GM18858 (cell line): ENCODE measurements at regions not wholly inside any gene's neighbourhood (a gene's known extent, or its start where the extent isn't known, plus 50 kb on each side); places are given as distances from the start of the nearest gene placed in this dataset.

Source experiments
- ATAC-seq: cut with Tn5 transposase; IDR thresholded peaks from one replicate; pipeline ENCODE4 v1.9.1; 2021; ENCODE audit not compliant: unreplicated experiment

DNA sequence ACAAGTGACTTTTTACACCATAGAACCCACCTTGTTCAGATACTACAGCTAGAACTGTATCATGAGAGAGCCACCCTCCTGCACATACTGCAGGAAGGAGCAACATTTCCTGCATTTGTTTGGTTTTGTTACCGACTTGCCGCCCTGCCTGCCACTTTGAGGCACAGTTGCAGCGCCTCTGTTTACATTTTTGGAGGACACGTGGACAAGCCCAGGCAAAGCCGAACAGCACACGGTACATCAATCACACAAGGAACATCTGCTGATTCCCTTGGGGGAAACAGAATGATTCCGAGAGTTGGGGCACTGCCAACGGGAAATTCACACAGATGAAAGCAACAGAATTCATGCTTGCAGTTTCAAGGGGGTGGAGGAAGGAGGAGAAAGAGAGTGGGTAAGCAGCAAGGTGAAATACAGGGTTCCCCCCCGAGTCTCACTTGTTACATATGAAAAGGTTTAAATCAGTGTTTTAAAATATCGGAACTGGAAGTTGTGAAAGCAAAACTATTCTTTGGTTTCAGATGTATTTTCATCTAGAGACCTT is 110.7 kb downstream of the BTG1 start:
- peak; percentile 71 for ATAC-seq

DNA sequence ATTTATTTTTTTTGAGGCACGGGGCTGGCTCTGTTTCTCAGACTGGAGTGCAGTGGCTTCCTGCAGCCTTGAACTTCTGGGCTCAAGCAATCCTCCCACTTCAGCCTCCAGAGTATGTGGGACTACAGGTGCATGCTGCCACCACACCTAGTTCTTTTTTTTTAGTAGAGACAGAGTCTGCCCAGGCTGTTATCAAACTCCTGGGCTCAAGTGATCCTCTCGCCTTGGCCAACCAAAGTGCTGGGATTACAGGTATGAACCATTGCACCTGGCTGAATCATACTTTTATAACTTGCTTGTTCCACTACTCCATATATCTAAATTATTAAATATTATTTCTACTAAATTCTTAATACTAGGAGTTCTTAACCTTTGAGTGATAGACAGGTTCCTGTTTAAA is 111.6 kb downstream of the BTG1 start:
- ATAC-seq, result no peak

DNA sequence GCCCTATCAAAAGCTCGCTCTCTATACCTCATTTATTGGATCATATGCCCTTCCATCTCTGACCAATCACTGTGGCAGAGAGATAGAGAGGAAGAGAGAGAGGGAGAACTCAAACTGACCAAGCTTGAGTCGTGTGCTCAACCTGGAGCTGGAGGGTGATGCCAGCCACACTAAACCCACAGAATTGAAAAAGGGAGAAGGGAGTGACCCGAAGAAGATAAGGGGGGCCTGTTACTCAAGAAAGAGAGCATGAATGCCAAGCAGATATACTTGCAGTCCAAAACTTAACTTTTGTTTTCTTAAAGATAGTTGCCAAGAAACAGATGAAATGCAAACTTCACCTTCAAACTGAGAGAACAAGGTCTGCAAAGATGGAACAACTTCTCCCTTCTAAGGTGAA is 112.7 kb downstream of the BTG1 start:
- ATAC-seq, result no peak

DNA sequence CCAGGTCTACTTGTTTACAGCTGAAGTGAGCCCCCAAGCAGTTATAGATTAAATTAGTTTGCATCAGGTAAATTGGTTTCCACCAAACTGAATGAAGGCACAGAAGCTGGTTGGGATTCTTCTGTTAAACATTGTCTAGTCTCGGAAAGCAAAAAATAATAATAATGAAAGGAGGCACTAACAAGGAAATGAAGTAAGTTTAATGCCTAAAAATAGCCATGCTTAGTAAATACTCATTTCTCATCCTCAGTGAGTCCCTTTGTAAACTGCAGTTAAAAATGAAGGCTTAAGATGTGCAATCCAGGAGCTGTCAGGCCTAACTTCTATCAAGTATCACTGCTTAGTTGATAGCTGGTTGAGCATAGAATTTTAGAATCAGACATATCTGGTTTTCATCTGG is 113.5 kb downstream of the BTG1 start:
- no peak for ATAC-seq

DNA sequence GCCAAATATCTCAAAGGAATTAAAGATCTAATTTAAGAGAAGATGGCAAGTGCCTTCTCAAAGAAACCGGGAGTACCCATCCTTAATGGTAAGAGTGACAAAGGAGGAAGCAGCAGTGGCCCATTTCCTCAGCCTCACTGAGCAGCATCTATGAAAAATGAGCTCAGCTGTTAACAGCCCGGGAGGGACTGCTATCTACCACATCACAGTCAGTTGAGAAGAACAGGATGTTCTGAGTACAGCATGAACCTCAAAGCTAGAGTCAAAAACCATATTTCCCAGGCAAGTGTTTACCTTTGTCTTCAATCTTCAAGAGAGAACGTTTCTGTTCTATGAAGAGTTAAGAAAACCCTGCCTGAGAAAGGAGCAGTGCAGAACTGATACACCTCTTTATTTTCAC is 115.0 kb downstream of the BTG1 start:
- peak; percentile 61 for ATAC-seq

DNA sequence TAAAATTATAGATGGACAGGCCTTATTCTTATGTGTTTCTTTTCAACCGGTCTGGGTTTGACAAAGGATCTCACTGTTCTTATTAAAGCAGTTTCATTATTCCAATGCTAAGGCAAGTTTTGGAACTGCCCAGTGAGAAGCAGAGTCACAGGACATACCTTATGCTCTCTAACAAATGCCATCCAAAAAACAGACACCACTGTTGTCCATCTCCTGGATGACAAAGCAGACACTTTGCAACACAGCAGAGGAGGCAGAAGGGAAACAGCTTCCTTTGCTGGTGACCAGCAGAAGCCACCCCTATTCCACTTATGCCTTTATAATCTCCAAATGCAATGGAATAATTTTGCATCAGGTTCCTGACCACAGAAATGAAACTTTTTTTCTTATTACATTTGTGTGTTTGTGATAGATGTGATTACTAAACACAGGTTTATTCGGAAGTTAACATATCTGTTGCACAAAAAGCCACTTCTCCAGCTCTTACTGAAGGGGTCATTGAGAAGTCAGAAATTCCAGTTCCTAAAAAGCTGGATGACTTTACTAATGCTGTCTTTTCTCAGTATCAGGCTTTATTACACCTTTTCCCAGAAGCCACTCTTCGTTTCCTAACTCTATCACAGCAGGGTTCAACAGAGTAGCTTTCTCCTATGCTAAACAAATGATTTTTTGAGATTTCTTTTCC is 115.6 kb downstream of the BTG1 start:
- no peak for ATAC-seq

DNA sequence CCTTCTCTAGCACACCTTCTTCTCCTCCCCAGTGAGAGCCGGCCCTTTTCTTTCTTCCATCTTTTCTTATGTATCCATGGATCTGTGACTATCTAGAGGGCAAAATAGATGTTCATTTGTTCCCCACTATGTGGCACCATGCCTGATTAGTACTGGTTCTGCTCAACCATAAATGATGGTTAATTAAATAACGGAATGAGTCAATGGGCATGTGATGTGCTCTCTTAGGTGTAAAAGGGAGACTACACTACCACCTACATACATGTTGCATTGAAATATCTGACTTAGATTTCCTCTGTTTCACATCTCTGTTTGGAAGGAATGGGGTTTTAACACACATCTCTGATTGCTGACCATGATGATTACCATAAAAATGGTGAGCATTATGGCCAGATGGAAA is 116.5 kb downstream of the BTG1 start:
- no peak for ATAC-seq

DNA sequence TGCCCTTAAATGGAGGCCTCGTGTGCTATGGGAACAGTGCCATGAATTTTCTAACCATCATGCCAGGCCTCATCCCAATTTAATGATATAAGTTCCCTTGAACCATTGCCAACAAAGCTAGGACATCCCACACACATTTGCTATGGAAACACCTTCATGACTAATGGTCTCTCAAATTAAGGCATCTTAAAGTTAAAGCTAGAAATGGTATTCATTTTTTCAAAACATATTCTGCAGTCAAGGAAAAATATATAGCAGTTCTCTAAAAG is 117.3 kb downstream of the BTG1 start:
- ATAC-seq, result no peak

DNA sequence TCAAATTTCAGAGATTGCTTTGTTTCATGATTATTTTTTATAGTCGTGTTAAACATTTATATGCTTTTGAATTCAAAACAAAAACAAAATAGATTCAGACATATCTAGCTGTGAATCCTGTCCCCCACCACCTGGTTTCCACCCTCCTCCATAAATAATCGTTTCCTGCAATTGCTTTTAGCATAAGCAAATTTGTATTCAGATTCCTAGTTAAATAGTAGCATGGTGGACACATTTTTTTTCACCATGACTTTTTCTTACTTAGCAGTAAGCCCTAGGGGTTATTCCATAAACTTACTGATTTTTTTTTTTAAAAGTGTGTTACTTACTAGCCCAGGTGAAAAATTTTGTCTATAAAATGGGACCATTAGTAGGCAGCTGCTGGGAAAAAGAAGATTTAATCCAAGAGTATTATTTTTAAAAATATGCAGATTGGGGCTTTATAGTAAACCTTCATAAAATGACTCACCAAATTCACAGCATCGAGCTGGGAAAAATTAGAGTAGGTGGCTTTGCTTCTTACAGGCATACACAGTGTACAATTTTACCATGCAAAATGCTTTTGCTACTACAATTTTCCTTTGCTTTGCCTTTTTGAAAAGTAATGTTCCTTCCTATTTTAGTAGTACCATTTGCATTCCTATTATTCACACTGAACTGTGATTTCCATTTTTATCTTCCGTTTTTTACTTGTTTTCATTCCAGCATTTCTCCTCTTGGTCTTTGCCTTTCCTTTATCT is 117.8 kb downstream of the BTG1 start:
- no peak for ATAC-seq

DNA sequence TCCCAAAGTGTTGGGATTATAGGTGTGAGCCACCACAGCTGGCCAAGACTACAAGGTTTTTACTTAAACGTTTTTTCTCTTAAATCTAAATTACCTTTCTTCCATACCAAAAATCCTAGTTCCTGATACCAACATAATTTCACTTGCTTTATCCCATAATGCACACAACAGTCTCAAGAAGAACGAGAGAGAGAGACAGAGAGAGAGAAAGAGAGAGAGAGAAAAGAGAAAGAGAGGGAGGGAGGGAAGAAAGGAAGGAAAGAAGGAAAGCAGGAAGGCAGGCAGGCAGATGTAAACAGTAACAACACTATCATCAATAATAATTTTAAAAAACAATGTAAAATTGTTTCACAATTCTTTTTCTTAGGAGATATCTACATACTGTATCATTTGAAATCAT is 118.4 kb downstream of the BTG1 start:
- ATAC-seq, result no peak

DNA sequence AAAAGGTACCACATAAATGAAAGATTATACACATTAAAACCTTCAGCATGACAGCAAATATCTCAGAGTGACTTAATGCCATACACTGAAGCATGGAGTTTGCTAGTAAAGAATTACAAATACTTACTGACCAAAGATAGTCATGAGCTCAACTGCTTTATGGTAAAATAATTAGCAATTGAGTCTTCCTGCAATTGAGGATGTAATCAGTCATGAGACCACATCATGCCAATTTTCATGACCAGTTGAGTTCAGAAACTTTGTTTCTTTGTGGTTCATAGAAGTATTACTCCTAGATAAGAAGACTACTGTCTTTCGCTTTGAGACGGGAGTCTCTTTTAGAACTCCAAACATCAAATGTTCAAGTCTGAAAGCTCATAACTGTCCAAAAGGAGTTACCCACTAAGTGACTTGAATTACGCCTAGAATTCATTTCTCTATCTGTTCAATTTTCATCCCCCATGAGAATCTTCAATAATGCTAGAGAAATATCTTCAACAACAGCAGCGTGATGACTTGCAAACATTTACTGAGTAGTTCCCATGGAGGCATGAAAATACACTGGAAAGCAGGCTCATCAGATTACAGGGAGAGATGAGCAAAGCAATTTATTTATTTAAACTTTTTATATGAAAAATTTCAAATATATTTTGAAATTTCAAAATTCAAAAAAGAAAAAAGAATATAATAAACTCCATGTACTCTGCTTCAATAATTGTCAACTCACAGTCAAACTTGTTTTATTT is 120.0 kb downstream of the BTG1 start:
- ATAC-seq, result no peak

DNA sequence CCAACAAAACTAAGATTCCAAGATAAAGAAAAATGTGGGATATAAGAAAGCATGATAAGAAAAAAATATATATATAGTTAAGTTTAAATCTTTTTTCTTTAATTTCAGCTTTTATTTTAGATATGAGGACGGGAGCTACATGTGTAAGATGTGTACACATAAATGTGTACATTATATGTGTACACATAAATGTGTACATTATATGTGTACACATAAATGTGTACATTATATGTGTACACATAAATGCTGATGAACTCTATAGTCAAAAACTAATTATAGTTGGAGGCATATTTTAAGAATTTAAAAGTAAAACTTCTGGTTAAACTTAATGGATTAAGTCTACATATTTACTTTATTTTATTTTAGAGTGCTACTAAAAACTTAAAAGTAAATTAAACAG is 123.6 kb downstream of the BTG1 start:
- ATAC-seq, result no peak

DNA sequence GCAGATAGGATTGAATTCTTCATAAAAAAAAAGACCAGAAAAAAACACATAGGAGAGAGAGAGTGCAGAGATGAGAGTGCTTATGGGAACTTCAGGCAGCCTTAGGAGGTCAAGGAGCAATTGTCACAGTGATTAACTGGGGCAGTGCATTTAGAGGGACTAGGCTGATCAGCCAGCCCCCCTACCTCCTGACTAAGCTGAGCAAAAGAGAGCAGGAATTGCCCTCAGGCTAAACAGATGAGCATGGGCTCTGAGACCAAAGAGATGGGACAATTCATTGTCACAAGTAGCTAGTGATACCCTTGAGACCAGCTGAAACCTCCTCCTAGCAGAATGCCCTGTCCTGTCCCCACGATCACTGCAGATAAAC is 124.0 kb downstream of the BTG1 start:
- ATAC-seq, result no peak

DNA sequence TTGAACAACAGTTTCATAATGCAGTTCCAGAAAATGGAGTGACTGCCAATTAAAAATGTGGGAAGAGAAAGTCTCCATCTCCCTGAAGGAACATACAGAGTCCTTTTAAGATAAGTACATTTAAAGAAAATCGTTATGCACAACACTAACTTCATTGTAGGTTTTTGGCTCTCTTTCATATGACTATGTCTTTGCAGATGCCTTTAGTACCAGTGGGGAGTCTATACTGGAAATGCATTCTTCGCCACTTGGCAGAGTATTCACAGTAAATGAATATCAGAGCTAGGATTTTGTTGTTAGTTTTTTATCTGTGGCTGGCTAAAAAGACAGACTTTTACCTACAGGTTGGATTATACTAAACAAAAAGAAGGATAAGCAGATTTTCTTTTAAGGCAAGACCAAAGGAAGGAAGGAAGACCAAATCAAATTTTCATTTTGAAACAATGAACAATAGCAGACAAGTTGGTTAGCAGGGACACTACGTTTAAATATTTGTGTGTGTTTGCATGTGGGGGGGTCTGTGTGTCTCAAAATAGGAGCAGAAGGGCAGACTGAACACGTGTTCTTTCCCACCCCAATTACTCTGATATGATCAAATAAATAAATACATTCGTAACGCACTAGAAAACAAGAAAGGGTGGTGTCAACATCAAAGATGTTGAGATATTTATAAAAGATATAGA is 124.5 kb downstream of the BTG1 start:
- no peak for ATAC-seq

DNA sequence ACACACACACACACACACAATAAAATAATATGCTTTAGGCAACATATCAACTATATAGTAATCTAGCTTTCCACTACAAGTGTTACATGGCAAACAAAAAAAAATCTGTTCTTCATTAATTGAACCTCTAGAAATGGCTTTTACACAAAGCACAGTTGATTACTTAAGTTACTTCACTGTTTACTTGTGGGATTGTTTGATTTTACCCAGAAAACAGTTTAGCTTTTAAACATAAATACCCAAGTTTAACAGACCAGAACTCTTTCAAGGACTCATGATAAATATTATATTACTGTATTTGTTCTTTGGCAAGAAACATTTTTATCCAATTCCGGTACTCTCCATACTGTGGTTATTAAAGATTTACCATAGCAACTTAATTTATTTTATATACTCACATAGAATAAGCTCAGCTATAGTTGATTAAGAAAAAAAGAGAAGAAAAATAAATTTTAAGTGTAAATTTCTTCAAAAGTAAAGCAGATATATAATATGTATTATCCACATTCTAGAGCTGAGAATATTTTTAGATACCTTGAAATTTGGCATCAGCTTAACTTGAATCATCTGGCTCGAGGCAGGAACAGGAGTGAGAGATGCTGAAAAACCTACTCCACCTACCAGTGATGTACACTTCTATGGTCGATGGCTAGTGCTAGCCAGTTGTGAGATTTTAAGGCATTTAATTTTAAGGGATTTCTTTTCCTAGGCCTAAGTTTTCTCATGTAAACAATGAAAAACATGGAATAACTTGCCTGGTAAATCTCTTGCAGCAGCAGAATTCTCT is 126.0 kb downstream of the BTG1 start:
- ATAC-seq, result no peak

DNA sequence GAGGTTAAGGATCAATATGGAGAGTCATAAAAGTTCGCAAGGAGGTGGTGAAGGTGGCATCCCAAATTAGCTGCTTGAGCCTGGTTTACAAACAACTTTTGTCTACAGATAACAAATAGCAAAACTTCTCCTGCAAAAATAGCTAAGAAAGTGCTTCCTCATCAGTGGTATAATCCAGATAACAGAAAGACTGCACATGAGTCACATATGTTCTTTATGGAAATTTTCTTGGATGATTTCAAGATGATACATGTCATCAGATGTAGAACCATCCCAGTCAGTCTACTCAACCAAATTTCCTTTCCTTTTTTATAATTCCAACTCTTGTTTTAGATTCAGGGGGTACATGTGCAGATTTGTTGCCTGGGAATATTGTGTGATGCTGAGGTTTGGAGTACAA is 133.0 kb downstream of the BTG1 start:
- ATAC-seq, result no peak

DNA sequence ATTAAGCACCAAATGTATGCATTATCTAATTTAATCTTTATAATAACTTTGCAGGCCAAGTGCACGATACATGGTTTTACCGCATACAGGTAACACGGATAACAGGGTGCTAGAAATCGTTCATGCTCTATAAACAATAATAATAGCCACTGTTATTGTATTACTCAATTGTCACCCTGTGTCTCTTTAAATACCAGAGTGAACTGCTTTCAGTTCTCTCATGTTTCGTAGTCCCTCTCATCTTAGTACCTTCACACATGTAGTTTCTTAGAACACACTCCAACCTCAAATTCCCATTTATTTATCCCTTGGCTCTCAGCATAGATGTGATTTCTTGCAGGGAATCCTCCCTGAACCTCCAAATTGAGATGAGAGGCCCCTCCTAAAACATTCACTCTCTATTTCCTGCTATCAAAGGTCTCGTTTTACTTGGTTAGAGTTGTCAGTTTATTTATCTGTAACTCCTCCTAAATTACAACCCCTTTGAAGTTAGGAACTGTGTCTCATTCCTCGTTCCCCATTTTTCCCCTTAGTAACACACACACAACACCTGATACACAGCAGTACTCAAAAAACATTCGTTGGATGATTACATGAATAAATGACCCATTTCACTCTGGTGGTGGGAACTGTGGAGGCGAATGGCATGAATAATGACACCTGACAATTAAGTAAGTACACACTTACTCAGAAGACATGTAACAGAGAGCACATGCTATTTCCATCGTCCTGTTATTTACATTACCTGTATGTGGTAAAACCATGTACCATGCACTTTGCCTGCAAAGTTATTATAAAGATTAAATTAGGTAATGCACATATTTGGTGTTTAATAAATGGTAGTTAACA is 134.6 kb downstream of the BTG1 start:
- no peak for ATAC-seq

DNA sequence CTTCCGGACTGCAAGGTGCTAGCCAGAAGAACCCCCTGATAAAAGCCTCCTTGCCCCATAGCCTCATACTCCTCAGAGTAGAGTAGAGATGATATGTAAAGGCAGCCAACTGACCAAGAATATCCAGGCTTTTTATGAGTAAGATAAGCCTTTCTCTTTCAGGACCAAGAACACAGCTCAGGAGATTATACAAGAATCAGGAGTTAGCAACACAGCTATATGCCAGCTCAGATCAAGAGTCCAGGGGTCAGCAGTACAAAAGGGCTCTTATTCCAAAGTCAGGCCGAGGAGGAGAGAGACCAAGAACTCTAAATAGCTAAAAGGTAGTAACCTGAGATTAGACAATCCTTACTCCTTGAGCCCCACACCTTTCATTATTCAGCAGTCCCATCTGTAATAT is 135.3 kb downstream of the BTG1 start:
- no peak for ATAC-seq

DNA sequence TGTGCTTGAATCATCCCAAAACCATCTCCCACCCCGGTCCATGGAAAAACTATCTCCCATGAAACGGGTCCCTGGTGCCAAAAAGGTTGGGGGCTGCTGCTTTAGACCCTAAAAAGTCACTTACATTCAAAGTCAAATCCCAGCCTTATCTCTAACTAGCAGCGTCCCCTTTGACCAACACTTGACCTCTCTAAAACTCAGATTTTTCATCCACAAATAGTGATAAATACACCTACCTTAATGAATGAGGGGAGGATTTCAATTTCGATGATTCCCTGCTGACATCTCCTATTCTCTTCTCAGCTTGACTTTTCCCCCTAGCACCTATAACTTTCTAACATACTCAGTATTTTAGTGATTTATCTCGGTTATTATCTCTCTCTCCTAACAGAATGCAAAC is 137.3 kb downstream of the BTG1 start:
- no peak for ATAC-seq

DNA sequence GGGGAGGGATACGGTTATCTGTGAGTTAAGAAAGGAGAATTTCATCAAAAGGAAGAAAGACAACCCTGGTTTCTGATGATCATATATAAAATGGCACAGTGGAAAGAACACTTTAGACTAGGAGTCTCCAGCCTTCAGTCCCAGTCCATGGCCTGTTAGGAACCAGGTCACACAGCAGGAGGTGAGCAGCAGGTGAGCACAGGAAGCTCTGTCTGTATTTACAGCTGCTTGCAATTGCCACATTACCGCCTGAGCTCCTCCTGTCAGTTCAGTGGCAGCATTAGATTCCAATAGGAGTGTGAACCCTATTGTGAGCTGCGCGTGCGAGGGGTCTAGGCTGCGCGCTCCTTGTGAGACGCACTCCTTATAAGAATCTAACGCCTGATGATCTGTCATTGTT is 137.9 kb downstream of the BTG1 start:
- no peak for ATAC-seq
